GM12891 (cell line): ENCODE measurements at regions not wholly inside any gene's neighbourhood (a gene's known extent, or its start where the extent isn't known, plus 50 kb on each side); places are given as distances from the start of the nearest gene placed in this dataset.

ENCODE experiments used
- POLR2A ChIP-seq: IDR thresholded peaks from 2 replicates; pipeline ENCODE4 v1.6.1; 2011; ENCODE audit warnings: low read depth, low read length, control low read depth
- TAF1 ChIP-seq: IDR thresholded peaks from 2 replicates; pipeline ENCODE4 v1.6.1; 2011; ENCODE audit warnings: low read depth, low read length, control low read depth

- no peak for TF ChIP-seq TAF1
- no peak for TF ChIP-seq POLR2A
These were observed 981.2 kb downstream of the TLE4 start for GRCh38 chr9:80552931-80553330.
